LHCN-M2 (cell line): ENCODE measurements at regions not wholly inside any gene's neighbourhood (a gene's known extent, or its start where the extent isn't known, plus 50 kb on each side); places are given as distances from the start of the nearest gene placed in this dataset.
"Not testable (repeated sequence)": the region's sequence is repeated elsewhere in the genome, so short reads cannot be mapped to it uniquely, and the experiment has no call there.

ENCODE experiments used
- DNase-seq: peaks from one replicate; pipeline ENCODE4 v3.0.0-alpha.2; 2012; ENCODE audit warnings: low read depth

- no peak for DNase-seq
Measured at GRCh38 chr12:104906695-104907094, 51.4 kb downstream of the SLC41A2 start.

DNA sequence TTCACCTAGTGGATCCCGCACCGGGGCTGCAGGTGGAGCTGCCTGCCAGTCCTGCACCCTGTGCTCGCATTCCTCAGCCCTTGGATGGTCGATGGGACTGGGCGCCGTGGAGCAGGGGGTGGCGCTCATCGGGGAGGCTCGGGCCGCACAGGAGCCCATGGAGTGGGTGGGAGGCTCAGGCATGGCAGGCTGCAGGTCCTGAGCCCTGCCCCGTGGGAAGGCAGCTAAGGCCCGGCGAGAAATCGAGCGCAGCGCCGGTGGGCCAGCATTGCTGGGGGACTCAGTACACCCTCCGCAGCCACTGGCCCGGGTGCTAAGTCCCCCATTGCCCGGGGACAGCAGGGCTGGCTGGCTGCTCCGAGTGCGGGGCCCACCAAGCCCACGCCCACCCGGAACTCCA lies 52.6 kb downstream of the SLC41A2 start:
- not testable (repeated sequence) for DNase-seq

GRCh38 chr12:104903648-104904423 lies 54.3 kb downstream of the SLC41A2 start:
- no peak for DNase-seq

DNA sequence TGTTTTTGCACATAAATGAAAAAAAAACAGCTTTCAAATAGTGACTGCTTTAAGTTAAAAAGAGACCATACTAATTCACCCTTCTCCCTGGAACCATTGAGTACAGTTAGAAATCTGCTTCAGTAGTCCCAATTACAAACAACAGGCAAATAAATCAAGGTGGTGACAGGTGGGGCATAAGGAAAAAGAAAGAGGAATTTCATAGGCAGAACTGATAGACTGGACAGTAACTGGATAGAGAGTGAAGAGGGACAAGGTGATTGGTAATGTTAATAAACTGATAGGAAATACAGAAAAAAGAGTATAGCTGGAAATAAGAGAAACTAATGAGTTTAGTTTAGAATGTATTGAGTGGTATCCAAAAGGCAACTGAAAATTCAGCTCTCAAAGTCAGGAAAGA lies 56.0 kb downstream of the SLC41A2 start:
- no peak for DNase-seq

GRCh38 chr12:104896710-104897109 lies 61.4 kb downstream of the SLC41A2 start:
- DNase-seq: no peak

DNA sequence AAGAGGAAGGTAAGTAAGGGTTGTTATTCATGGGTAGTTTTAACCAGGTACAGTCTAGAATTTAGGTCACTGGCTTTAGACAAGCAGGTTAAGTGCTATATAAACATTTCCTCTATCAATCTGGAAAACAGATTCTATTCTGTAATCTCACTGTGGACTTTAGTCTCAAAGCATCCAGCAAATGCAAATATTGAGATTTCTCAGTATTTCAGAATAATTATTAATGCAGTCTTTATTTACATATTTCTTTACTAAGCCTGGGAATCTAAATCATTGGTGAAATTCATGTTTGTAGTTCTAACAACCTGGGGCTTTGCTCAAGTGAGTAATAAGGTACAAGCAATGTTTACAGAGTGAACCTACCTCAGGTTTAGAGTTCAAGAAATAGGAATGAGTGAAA lies 61.9 kb downstream of the SLC41A2 start:
- DNase-seq: no peak

DNA sequence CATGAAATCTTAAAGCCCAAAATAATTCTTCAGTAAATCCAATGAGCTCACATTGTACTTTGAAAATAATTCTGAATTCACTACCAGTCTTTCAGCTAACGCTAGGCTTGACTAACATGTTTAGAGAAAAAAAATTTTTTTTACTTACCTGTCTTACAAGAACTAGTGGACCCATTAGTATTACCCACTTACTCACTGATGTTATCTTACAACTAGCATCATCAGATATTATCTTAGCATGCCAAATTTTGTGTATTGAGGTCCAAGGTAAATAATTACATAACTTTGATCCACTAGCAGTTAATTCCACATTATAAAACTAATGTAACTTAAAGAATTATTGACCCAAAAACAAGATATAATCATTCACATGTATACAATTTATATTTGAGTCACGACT lies 62.7 kb downstream of the SLC41A2 start:
- DNase-seq: no peak

- peak; percentile 14 for DNase-seq
Measured at GRCh38 chr12:104890476-104891096, 67.5 kb downstream of the SLC41A2 start.

- DNase-seq: no peak
Measured at GRCh38 chr12:104889735-104890134, 68.4 kb downstream of the SLC41A2 start.

- DNase-seq: no peak
Measured at GRCh38 chr12:104888892-104889291, 69.2 kb downstream of the SLC41A2 start.

DNA sequence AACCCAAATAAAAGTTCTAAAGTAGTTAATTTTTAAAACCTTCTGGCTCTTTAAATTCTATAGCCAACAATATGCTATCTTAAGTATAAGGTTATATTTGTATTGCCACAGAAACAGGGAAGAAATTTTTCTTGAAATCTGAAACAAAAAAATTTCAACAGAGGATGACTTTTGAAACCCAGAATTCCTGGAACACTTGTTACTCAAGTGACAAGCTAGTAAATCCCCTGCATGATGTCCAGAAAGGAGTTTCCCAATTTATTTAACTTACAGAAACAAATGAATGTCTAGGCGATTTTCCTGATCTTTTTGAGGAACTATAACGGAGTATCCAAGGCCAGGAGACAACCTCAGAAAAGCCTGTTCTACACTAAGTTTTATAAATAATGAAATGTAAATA lies 69.6 kb downstream of the SLC41A2 start:
- DNase-seq: no peak

DNA sequence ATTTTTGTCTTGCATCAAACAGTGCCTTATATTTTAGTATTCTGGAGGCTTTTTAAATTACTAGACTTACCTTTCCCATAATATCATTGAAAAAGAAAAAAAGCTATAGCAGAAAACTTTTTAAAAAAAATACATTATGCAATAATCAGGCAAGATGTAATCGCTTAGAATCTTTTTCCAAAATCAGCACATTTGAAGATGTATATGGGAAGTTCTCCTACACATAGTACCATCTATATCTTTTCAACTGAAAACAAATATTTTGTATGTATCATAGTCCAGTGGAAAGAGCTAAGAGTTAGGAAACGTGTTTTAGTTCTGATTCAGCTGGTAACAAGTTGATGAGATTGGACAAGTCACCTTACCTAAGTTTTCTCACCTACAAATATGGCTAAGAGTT lies 70.6 kb downstream of the SLC41A2 start:
- DNase-seq: no peak

- no peak for DNase-seq
Measured at GRCh38 chr12:104886418-104887401, 71.4 kb downstream of the SLC41A2 start.

GRCh38 chr12:104878858-104879257 lies 79.2 kb downstream of the SLC41A2 start:
- DNase-seq: not testable (repeated sequence)

DNA sequence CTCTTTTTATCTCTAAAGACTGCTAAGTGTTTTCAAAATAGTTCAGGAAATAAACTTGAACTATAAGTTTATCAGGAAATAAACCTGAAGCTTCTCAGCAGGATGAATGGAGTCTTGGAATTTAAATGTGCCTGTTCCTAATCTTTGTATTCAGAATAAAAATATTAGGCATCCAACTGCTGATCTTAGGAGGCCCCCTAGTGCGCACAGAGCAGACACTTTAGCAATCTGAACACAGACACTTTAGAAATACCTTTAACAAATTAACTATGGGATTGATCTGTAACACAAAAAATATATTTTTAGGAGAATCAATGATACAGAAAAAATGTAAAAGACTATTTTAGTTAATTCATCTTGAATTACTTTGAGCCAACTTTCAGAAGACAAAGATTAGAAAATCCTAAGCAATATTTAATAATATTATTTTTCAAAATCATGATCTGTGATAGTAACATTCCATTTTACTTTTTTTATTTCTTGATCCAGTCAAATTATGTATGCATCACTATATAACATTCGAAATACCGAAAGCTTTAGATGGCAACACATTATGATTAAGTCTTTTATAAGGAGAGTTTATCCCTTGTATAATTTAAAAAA lies 80.9 kb downstream of the SLC41A2 start:
- DNase-seq: peak; percentile 33

- DNase-seq: no peak
Measured at GRCh38 chr12:104873374-104873773, 84.7 kb downstream of the SLC41A2 start.

DNA sequence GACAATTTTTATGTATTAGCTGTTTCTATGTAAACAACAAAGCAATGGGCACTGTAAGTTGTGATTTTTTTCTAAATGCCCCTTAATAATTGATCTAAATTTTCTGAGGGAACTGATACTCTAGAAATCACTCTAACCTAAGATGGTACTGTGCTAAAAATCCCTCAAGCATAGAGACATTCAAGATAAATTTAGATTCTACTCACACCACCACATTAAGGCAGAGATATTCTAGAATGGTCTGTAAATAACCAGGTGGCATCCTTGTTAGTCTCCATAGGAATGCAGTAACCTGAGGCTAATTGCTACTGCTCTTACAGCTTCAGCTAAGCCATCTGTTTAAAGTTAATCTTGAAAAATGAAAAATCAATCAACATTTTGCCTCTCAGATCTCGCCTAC lies 87.3 kb downstream of the SLC41A2 start:
- no peak for DNase-seq

DNA sequence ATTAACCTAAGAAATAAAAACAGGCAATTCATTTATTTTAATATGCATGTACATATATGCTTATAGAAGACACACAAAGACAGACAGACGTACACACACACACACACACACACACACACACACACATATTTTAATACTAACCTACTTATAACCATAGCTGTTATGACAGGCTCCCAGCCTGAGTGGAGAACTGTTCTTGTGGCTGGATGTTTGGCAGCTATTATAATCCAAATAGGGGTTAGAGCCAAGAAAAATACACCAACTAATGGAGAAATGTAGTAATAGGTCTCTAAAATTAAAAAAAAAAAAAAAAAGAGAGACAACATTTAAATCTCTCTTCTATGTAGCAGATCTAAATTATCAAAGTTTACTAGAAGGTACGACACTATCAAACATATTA lies 91.8 kb downstream of the SLC41A2 start:
- DNase-seq: peak; percentile 76

GRCh38 chr12:104865080-104865479 lies 93.0 kb downstream of the SLC41A2 start:
- no peak for DNase-seq

DNA sequence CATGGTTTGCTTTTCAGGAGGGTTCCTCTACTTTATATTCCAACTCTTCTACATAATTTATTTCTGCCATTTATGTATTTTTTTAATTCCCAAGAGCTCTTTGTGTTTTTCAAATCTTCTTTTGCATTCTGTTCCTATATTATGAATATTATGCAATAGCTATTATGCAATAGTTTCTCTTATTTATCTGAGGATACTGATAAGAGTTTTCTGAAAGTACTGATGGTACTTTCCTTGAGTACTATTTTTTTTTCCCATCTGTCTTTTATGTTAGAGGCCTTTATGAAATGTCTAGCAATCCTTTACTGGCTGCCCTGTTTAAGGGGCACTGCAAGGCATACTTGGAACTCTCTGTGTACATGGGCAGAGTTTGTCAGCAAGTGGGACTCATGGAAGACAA lies 93.4 kb downstream of the SLC41A2 start:
- DNase-seq: no peak

DNA sequence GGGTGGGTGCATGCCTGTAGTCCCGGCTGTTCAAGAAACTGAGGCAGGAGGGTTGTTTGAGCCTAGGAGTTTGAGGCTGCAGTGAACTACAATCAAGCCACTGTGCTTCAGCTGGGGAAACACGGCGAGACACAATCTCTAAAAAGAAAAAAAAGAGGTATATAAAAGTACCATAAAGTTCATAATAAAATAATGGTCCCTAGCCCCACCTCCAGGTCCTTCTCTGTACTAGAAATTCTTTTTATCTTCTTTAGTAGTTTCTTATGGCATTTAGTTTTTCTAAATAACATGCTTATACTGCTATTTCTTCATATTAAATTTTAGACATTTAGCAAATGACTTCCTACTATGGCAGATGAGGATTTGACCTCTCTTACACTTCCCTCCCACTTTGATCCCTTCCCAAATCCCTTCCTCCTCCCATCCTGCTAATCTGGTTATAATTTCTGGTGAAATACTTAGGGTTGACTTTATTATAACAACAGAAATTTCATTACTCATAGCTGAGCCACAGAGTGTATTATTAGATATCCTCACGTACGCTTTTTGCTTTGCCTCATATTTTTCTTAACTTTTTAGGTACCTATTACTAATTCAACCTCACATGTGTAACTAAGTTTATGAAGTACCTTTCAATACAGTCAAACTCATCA lies 94.7 kb downstream of the SLC41A2 start:
- peak; percentile 64 for DNase-seq
